ENCODE measurements at regions not wholly inside any gene's neighbourhood (a gene's known extent, or its start where the extent isn't known, plus 50 kb on each side); places are given as distances from the start of the nearest gene placed in this dataset.

GRCh38 chr4:79078339-79078738 lies 139.1 kb upstream of the PAQR3 start:
- no peaks in the 10 kb centered on the region for H3K9me3 ChIP-seq (ENCODE audit: control insufficient read depth, low read depth, low read length)
- no peak overlapping the region for H4K8ac ChIP-seq (replicated peaks; ENCODE audit: insufficient read length, low read depth, low read length)
- peak overlapping the region in 1 of 3 experiments; percentile 12; a peak in 1 of 7 replicates for H3K27ac Mint-ChIP-seq
- H3K4ac ChIP-seq (ENCODE audit: low read depth, low read length), result no peak overlapping the region
- peaks cover 10 to 14% of the 10 kb centered on the region in 2 experiments; a peak in 4 of 5 replicates for H3K9me3 Mint-ChIP-seq
- no peak overlapping the region for H2BK5ac ChIP-seq (ENCODE audit: insufficient read length, low read length)
- H3K18ac ChIP-seq (ENCODE audit: insufficient read length, low read depth, low read length), result no peak overlapping the region
- H3K56ac ChIP-seq (ENCODE audit: insufficient read length, low read depth, low read length), result no peak overlapping the region
- H2BK12ac ChIP-seq (ENCODE audit: insufficient read length, low read depth, low read length), result no peak overlapping the region
- H3T11ph ChIP-seq (ENCODE audit: low read length), result no peak overlapping the region
- H3K4me1 ChIP-seq (ENCODE audit: insufficient read depth, low read length), result no peaks in the 10 kb centered on the region
- no peak overlapping the region for H2BK15ac ChIP-seq (ENCODE audit: low read depth, low read length)
- peaks cover 8 to 9% of the 10 kb centered on the region in 2 experiments for H3K4me1 Mint-ChIP-seq
- H2BK120ac ChIP-seq (ENCODE audit: low read depth, low read length, poor library complexity, severe bottlenecking), result no peak overlapping the region
- no peaks in the 10 kb centered on the region for H3K79me1 ChIP-seq (ENCODE audit: insufficient read depth, low read depth, low read length, poor library complexity, severe bottlenecking)
- no peak overlapping the region for H3K14ac ChIP-seq (ENCODE audit: insufficient read depth, low read length)
- H4K5ac ChIP-seq (ENCODE audit: insufficient read length, low read depth, low read length), result no peak overlapping the region
- H3K9ac ChIP-seq (ENCODE audit: extremely low read depth, insufficient read length, low read length), result no peak overlapping the region
- no peak overlapping the region for H2AK5ac ChIP-seq (ENCODE audit: insufficient read length, low read length)
- no CpG with 5 or more reads among the region's 1 CpG for WGBS (ENCODE audit: extremely low coverage, insufficient read length, low lambda C conversion rate)
- no peaks in the 10 kb centered on the region for H4K20me1 ChIP-seq (ENCODE audit: control insufficient read depth, insufficient read depth, insufficient read length)
- no peak overlapping the region for H3K23ac ChIP-seq (ENCODE audit: insufficient read length, low read depth, low read length)
- no peaks in the 10 kb centered on the region for H3K79me2 ChIP-seq (ENCODE audit: insufficient read depth, low read length)
- H3K36me3 Mint-ChIP-seq (ENCODE audit: insufficient read depth in 1 of 3, low read depth in 3 of 3), result peaks cover 0 to 6% (median 2%) of the 10 kb centered on the region in 3 experiments; a peak in 5 of 7 replicates
- no peak overlapping the region for H4K91ac ChIP-seq (ENCODE audit: insufficient read length, low read depth, low read length)
- no peak overlapping the region for H2AFZ ChIP-seq (ENCODE audit: low read length)
- no peaks in the 10 kb centered on the region for H3K27me3 Mint-ChIP-seq (ENCODE audit: low read depth)
- H3K23me2 ChIP-seq (ENCODE audit: insufficient read length, low read depth, low read length, poor library complexity, severe bottlenecking), result no peaks in the 10 kb centered on the region
- no peak overlapping the region for H3K4me3 Mint-ChIP-seq
- TF ChIP-seq, protein P1, sequence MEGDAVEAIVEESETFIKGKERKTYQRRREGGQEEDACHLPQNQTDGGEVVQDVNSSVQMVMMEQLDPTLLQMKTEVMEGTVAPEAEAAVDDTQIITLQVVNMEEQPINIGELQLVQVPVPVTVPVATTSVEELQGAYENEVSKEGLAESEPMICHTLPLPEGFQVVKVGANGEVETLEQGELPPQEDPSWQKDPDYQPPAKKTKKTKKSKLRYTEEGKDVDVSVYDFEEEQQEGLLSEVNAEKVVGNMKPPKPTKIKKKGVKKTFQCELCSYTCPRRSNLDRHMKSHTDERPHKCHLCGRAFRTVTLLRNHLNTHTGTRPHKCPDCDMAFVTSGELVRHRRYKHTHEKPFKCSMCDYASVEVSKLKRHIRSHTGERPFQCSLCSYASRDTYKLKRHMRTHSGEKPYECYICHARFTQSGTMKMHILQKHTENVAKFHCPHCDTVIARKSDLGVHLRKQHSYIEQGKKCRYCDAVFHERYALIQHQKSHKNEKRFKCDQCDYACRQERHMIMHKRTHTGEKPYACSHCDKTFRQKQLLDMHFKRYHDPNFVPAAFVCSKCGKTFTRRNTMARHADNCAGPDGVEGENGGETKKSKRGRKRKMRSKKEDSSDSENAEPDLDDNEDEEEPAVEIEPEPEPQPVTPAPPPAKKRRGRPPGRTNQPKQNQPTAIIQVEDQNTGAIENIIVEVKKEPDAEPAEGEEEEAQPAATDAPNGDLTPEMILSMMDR (conservative IDR thresholded peaks at IDR 0.05), result no peak
- no peak overlapping the region for H2BK20ac ChIP-seq (ENCODE audit: low read depth, low read length, poor library complexity, severe bottlenecking)
- no peak overlapping the region for H3K4me2 ChIP-seq (ENCODE audit: insufficient read depth, insufficient read length, low read length)
- no peak overlapping the region for H3K27ac ChIP-seq (ENCODE audit: insufficient read length, low read depth, low read length)
- DNase-seq, result no peak
- H3K27me3 ChIP-seq (ENCODE audit: insufficient read depth, low read length), result no peaks in the 10 kb centered on the region

All from H9 (cell line).